ENCODE measurements at regions not wholly inside any gene's neighbourhood (a gene's known extent, or its start where the extent isn't known, plus 50 kb on each side); places are given as distances from the start of the nearest gene placed in this dataset.

DNA sequence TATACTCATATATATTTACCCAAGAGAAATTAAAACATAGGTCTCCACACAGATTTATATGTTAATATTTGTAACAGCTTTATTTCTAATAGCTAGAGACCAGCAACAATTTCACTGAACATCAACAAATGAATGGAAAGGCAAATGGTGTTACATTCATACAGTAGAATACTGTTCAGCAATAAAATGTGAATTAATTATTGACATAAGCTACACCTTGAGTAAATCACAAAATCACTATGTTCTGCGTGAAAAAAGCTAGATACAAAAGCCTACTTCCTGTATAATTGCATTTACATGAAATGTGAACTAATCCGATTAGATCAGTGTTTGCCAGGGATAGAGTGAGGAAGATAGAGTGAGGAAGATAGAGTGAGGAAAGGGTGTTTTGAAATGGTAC lies 945.7 kb downstream of the SQOR start:
- no peak overlapping the region for H3K9ac ChIP-seq (ENCODE audit: extremely low read depth, low read length, poor library complexity, severe bottlenecking)
- Mint-ChIP-seq H3K36me3 (ENCODE audit: low read depth) (no peaks in the 10 kb centered on the region), H3K9me3 (no peaks in the 10 kb centered on the region)

DNA sequence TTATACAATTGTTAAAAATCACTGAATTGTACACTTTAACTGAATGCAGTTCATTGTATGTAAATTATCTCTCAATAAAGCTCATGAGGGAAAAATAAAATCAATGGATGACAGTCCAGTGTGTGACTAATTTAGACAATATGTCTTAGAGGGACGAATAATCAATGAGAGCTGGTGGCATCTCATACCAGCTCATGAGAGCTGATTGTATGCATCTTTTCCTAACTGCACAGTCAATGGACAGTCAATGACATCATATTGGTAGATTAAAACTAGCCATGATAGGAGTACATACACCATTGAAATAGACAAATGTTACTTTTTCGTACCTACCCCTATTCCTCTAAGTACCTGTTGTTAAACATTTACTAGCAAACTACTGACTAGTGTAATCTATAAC lies 946.1 kb downstream of the SQOR start:
- no peak overlapping the region for H3K27ac ChIP-seq (ENCODE audit: low read depth, low read length)
- Mint-ChIP-seq H3K9me3 (no peaks in the 10 kb centered on the region), H3K4me3 (no peak overlapping the region), H3K27me3 (ENCODE audit: insufficient read depth) (no peaks in the 10 kb centered on the region), H3K4me1 (no peaks in the 10 kb centered on the region), H3K36me3 (ENCODE audit: low read depth) (no peaks in the 10 kb centered on the region), H3K27ac (no peak overlapping the region)
- no peaks in the 10 kb centered on the region for H3K36me3 ChIP-seq (ENCODE audit: control insufficient read depth, insufficient read depth, low read length)
- H3K9me3 ChIP-seq (ENCODE audit: control insufficient read depth, low read length) = no peaks in the 10 kb centered on the region
- DNase-seq = no peak
- no peak overlapping the region for H3K4me3 ChIP-seq (ENCODE audit: low read length)
- H3K9ac ChIP-seq (ENCODE audit: extremely low read depth, low read length, poor library complexity, severe bottlenecking) = no peak overlapping the region
- TF ChIP-seq, protein P1, sequence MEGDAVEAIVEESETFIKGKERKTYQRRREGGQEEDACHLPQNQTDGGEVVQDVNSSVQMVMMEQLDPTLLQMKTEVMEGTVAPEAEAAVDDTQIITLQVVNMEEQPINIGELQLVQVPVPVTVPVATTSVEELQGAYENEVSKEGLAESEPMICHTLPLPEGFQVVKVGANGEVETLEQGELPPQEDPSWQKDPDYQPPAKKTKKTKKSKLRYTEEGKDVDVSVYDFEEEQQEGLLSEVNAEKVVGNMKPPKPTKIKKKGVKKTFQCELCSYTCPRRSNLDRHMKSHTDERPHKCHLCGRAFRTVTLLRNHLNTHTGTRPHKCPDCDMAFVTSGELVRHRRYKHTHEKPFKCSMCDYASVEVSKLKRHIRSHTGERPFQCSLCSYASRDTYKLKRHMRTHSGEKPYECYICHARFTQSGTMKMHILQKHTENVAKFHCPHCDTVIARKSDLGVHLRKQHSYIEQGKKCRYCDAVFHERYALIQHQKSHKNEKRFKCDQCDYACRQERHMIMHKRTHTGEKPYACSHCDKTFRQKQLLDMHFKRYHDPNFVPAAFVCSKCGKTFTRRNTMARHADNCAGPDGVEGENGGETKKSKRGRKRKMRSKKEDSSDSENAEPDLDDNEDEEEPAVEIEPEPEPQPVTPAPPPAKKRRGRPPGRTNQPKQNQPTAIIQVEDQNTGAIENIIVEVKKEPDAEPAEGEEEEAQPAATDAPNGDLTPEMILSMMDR (conservative IDR thresholded peaks at IDR 0.05) = no peak
- no peaks in the 10 kb centered on the region for H3K27me3 ChIP-seq (ENCODE audit: control insufficient read depth, insufficient read depth, low read length, poor library complexity, severe bottlenecking)
- 78% methylated on average over 2 of the region's 2 CpGs; no CpG with 5 or more reads in 1 of the 2 experiments for WGBS, 2 experiments (ENCODE audit: insufficient coverage in 1 of 2, insufficient read length in 1 of 2)
- H3K4me1 ChIP-seq (ENCODE audit: control insufficient read depth, insufficient read depth, low read length) = no peaks in the 10 kb centered on the region

More for the DNA sequence above, 945.7 kb downstream of the SQOR start:
- no peaks in the 10 kb centered on the region for H3K27me3 ChIP-seq (ENCODE audit: control insufficient read depth, insufficient read depth, low read length, poor library complexity, severe bottlenecking)
- DNase-seq = no peak
- H3K9me3 ChIP-seq (ENCODE audit: control insufficient read depth, low read length) = no peaks in the 10 kb centered on the region
- no peak overlapping the region for H3K27ac ChIP-seq (ENCODE audit: low read depth, low read length)
- TF ChIP-seq, protein P1 (conservative IDR thresholded peaks at IDR 0.05) = no peak
- Mint-ChIP-seq H3K4me3 (no peak overlapping the region), H3K4me1 (no peaks in the 10 kb centered on the region), H3K27me3 (ENCODE audit: insufficient read depth) (no peaks in the 10 kb centered on the region), H3K27ac (no peak overlapping the region)
- H3K4me1 ChIP-seq (ENCODE audit: control insufficient read depth, insufficient read depth, low read length) = no peaks in the 10 kb centered on the region
- WGBS, 2 experiments (ENCODE audit: insufficient coverage in 1 of 2, insufficient read length in 1 of 2) = 63 to 89% methylated on average over 1 to 2 of the region's 2 CpGs
- H3K4me3 ChIP-seq (ENCODE audit: low read length) = no peak overlapping the region
- no peaks in the 10 kb centered on the region for H3K36me3 ChIP-seq (ENCODE audit: control insufficient read depth, insufficient read depth, low read length)

DNA sequence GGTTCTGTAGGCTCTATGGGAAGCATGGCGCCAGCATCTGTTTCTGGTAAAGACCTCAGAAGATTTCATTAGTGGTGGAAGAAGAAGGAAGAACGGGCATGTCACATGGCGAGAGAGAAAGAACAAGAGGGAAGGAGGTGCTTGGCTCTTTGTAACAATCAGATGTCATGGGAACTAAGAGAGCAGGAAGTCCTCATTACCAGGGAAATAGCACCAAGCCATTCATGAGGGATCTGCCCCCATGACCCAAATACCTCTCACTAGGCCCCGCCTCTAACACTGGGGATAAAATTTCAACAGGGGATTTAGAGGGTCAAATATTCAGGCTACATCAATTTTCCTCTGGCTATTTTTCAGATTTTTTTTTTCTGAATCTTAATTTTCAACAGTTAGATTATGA lies 954.3 kb downstream of the SQOR start:
- no peaks in the 10 kb centered on the region for H3K27me3 ChIP-seq (ENCODE audit: control insufficient read depth, insufficient read depth, low read length, poor library complexity, severe bottlenecking)
- no peaks in the 10 kb centered on the region for H3K36me3 Mint-ChIP-seq (ENCODE audit: low read depth)
- H3K27ac ChIP-seq (ENCODE audit: low read depth, low read length) = no peak overlapping the region
- no peaks in the 10 kb centered on the region for H3K36me3 ChIP-seq (ENCODE audit: control insufficient read depth, insufficient read depth, low read length)
- H3K27me3 Mint-ChIP-seq (ENCODE audit: insufficient read depth) = no peaks in the 10 kb centered on the region
- 93% methylated on average over 3 to 4 of the region's 4 CpGs for WGBS, 2 experiments (ENCODE audit: insufficient coverage in 1 of 2, insufficient read length in 1 of 2)
- no peak overlapping the region for H3K9ac ChIP-seq (ENCODE audit: extremely low read depth, low read length, poor library complexity, severe bottlenecking)
- no peak overlapping the region for H3K4me3 Mint-ChIP-seq
- TF ChIP-seq, protein P1 (conservative IDR thresholded peaks at IDR 0.05) = no peak
- no peak overlapping the region for H3K4me3 ChIP-seq (ENCODE audit: low read length)
- no peaks in the 10 kb centered on the region for H3K4me1 Mint-ChIP-seq
- no peaks in the 10 kb centered on the region for H3K9me3 ChIP-seq (ENCODE audit: control insufficient read depth, low read length)
- no peak for DNase-seq
- H3K27ac Mint-ChIP-seq = no peak overlapping the region
- no peaks in the 10 kb centered on the region for H3K4me1 ChIP-seq (ENCODE audit: control insufficient read depth, insufficient read depth, low read length)
- H3K9me3 Mint-ChIP-seq = no peaks in the 10 kb centered on the region
